GM12892 (cell line): ENCODE measurements at regions not wholly inside any gene's neighbourhood (a gene's known extent, or its start where the extent isn't known, plus 50 kb on each side); places are given as distances from the start of the nearest gene placed in this dataset.

Experiments
- POLR2A ChIP-seq: IDR thresholded peaks from 2 replicates; pipeline ENCODE4 v1.6.1; 2011; ENCODE audit warnings: low read depth, low read length, control low read depth
- POLR2AphosphoS5 ChIP-seq: IDR thresholded peaks from 2 replicates; pipeline ENCODE4 v1.6.1; 2011; ENCODE audit warnings: low read depth, low read length, control low read depth
- TAF1 ChIP-seq: IDR thresholded peaks from 2 replicates; pipeline ENCODE4 v1.6.1; 2011; ENCODE audit warnings: low read depth, mild to moderate bottlenecking, control low read depth, low read length, borderline replicate concordance

GRCh38 chr3:94423578-94423977, 360.7 kb downstream of the NSUN3 start:
- TF ChIP-seq POLR2A: no peak
- no peak for TF ChIP-seq POLR2AphosphoS5
- no peak for TF ChIP-seq TAF1
